K562 (cell line): ENCODE measurements at regions not wholly inside any gene's neighbourhood (a gene's known extent, or its start where the extent isn't known, plus 50 kb on each side); places are given as distances from the start of the nearest gene placed in this dataset.

ENCODE experiments used
- ATAC-seq: fragments of 200-7000 bp; cut with Tn5 transposase; 3 replicates; pipeline ENCODE4 v1.9.1; 2020; ENCODE audit warnings: moderate library complexity
- BruUV-seq: library from RNA; stranded (reverse); fragments of 400-500 nt; replicated peaks from 2 replicates; lab custom pipeline; 2021; lab: Mats Ljungman, UMichigan
- CTCF ChIA-PET: fragments of 300-600 bp; formaldehyde crosslinking; extraction: SDS; loops from one replicate; lab custom pipeline; 2021; ENCODE audit warnings: low intra/inter-chr PET ratio; lab: Yijun Ruan, JAX
- POLR2A ChIA-PET: fragments of 300-600, 350-650 bp; sonication (Branson Sonifier 250); formaldehyde crosslinking; extraction: SDS; loops from one replicate; lab custom pipeline; 2021; ENCODE audit warnings: antibody characterized with exemption, inconsistent platforms; lab: Yijun Ruan, JAX
- DNase-seq, 4 experiments: peaks; one replicate each; pipeline versions ENCODE4 v3.0.0 to v3.0.0-alpha.2; 2011 to 2018; ENCODE audit warnings: low spot score in 3 of 4, mixed read lengths in 3 of 4; ENCODE audit errors: extremely low read depth in 1 of 4
- FAIRE-seq: peaks from 2 replicates; lab custom pipeline; 2011; peaks lifted over from hg19 to GRCh38; lab: Jason Lieb, UNC
- H2AFZ ChIP-seq: 2 replicates; pipeline ENCODE4 v1.6.0; 2011; ENCODE audit warnings: low read depth, low read length, control low read depth, inconsistent platforms
- H3K27ac ChIP-seq: fragments of 200-600 bp; 3 replicates; pipeline ENCODE4 v1.8.0; 2011; ENCODE audit warnings: low read depth, mild to moderate bottlenecking, control low read depth, inconsistent platforms, low read length, moderate library complexity, mixed read lengths; ENCODE audit errors: extremely low read depth
- H3K27me3 ChIP-seq, 2 experiments: fragments of 300-600 bp in 1 of 2; 2 replicates in 1 of 2; 3 replicates in 1 of 2; pipeline versions ENCODE4 v1.6.0 to v1.8.0; 2011; ENCODE audit warnings: inconsistent platforms in 2 of 2, low read length in 2 of 2, mild to moderate bottlenecking in 1 of 2, mixed read lengths in 1 of 2, moderate library complexity in 1 of 2; ENCODE audit not compliant: control insufficient read depth in 2 of 2, insufficient read depth in 2 of 2
- H3K36me3 ChIP-seq: fragments of 300-600 bp; 3 replicates; pipeline ENCODE4 v1.8.0; 2011; ENCODE audit warnings: mild to moderate bottlenecking, low read length, inconsistent platforms; ENCODE audit not compliant: control insufficient read depth, insufficient read depth
- H3K4me1 ChIP-seq, 2 experiments: fragments of 200-600 bp in 1 of 2; replicated peaks in 1 of 2; 2 replicates in 1 of 2; 3 replicates in 1 of 2; pipeline versions ENCODE4 v1.5.1 to v1.8.0; 2011; ENCODE audit warnings: inconsistent platforms in 2 of 2, low read length in 2 of 2, mild to moderate bottlenecking in 1 of 2, mixed read lengths in 1 of 2, moderate library complexity in 1 of 2; ENCODE audit not compliant: control insufficient read depth in 2 of 2, insufficient read depth in 2 of 2
- H3K4me2 ChIP-seq: 2 replicates; pipeline ENCODE4 v1.6.1; 2011; ENCODE audit warnings: low read length, control low read depth, inconsistent platforms, mixed read lengths; ENCODE audit not compliant: insufficient read depth
- H3K4me3 ChIP-seq: fragments of 200-600 bp; sonication (generic), shearing (Covaris generic); 2 replicates; pipeline ENCODE4 v1.5.1; 2016; ENCODE audit warnings: control low read depth, inconsistent platforms
- H3K79me2 ChIP-seq: fragments of 200-600 bp; 3 replicates; pipeline ENCODE4 v1.8.0; 2011; ENCODE audit warnings: low read length, inconsistent platforms; ENCODE audit not compliant: control insufficient read depth, insufficient read depth
- H3K9ac ChIP-seq, 2 experiments: 2 replicates each; pipeline versions ENCODE4 v1.6.0 to v1.6.1; 2011; ENCODE audit warnings: low read depth in 2 of 2, low read length in 2 of 2, control low read depth in 1 of 2, inconsistent platforms in 1 of 2, mild to moderate bottlenecking in 1 of 2, mixed read lengths in 1 of 2; ENCODE audit not compliant: insufficient read depth in 1 of 2
- H3K9me1 ChIP-seq: one replicate; pipeline ENCODE4 v1.6.0; 2011; ENCODE audit warnings: inconsistent platforms, mild to moderate bottlenecking, low read length, moderate library complexity; ENCODE audit not compliant: control insufficient read depth, insufficient read depth
- H3K9me3 ChIP-seq: replicated peaks from 2 replicates; pipeline ENCODE4 v1.5.1; 2011; ENCODE audit warnings: low read depth, low read length, inconsistent platforms; ENCODE audit not compliant: control insufficient read depth, insufficient read depth
- H4K20me1 ChIP-seq: replicated peaks from 2 replicates; pipeline ENCODE4 v1.6.1; 2011; ENCODE audit warnings: low read length, inconsistent platforms, mixed read lengths; ENCODE audit not compliant: control insufficient read depth, insufficient read depth
- CHD2 ChIP-seq: IDR thresholded peaks from 2 replicates; pipeline ENCODE4 v1.6.1; 2011; ENCODE audit warnings: low read depth, low read length
- EZH2 ChIP-seq: IDR thresholded peaks from 2 replicates; pipeline ENCODE4 v1.6.1; 2012; ENCODE audit warnings: low read depth, mild to moderate bottlenecking, inconsistent platforms, low read length, borderline replicate concordance
- GTF2E2 ChIP-seq: fragments of 200-800 bp; sonication (Bioruptor generic); IDR thresholded peaks from 2 replicates; pipeline ENCODE4 v1.6.1; 2016; ENCODE audit warnings: missing genetic modification characterization, missing compliant biosample characterization
- HIVEP1 ChIP-seq: fragments of 250-450 bp; sonication (Bioruptor Pico); IDR thresholded peaks from 2 replicates; pipeline ENCODE4 v1.4.0; 2020; ENCODE audit warnings: mild to moderate bottlenecking
- KAT8 ChIP-seq: fragments of 450-650 bp; IDR thresholded peaks from 2 replicates; pipeline ENCODE4 v1.6.1; 2016; ENCODE audit warnings: low read depth, mild to moderate bottlenecking
- MBD2 ChIP-seq: sonication (generic); IDR thresholded peaks from 2 replicates; pipeline ENCODE4 v1.6.1; 2016; ENCODE audit warnings: low read depth, borderline replicate concordance
- MTA1 ChIP-seq: fragments of 450-650 bp; IDR thresholded peaks from 2 replicates; pipeline ENCODE4 v1.6.1; 2017; ENCODE audit warnings: borderline replicate concordance
- NEUROD1 ChIP-seq: fragments of 150-350 bp; IDR thresholded peaks from 2 replicates; pipeline ENCODE4 v1.6.1; 2014; ENCODE audit warnings: borderline replicate concordance, low read length, low read depth; ENCODE audit not compliant: partially characterized antibody
- PRMT5 ChIP-seq: sonication (generic); formaldehyde crosslinking; IDR thresholded peaks from 2 replicates; pipeline ENCODE4 v1.5.0; 2020; ENCODE audit warnings: missing genetic modification reagents
- RB1 ChIP-seq: fragments of 450-650 bp; IDR thresholded peaks from 2 replicates; pipeline ENCODE4 v1.6.1; 2017; ENCODE audit warnings: low read depth, mild to moderate bottlenecking
- RHOXF2B ChIP-seq: fragments of 250-450 bp; sonication (Bioruptor Pico); conservative IDR thresholded peaks from 2 replicates; pipeline ENCODE4 v1.5.1; 2021
- SMC3 ChIP-seq: conservative IDR thresholded peaks from 2 replicates; pipeline ENCODE4 v1.6.1; 2011; ENCODE audit warnings: low read depth, low read length, improper control_type of control experiment; ENCODE audit not compliant: insufficient read depth
- WGBS: fragments of 100-300 bp; shearing (Covaris generic); methylation state at CpG from one replicate; pipeline ENCODE4 v1.1.6; 2016; ENCODE audit warnings: low coverage, mixed read lengths; ENCODE audit not compliant: insufficient coverage; ENCODE audit errors: missing lambda C conversion rate; 5-methylcytosine and 5-hydroxymethylcytosine counted together
- in situ Hi-C: fragments of 300-500 bp; cut with MboI; formaldehyde crosslinking; loops from 4 replicates; pipeline ENCODE4 v1.15.0; 2018; ENCODE audit warnings: inconsistent platforms, mixed read lengths
- intact Hi-C: fragments of 100-400 bp; cut with micrococcal nuclease; formaldehyde crosslinking; loops from 2 replicates; pipeline ENCODE4 v1.14.2; 2022
- TF ChIP-seq, protein P1 (sequence below): sonication (generic); formaldehyde crosslinking; IDR thresholded peaks from 2 replicates; pipeline ENCODE4 v1.8.0; 2023; ENCODE audit warnings: mild to moderate bottlenecking, missing genetic modification reagents
- TF ChIP-seq, protein P2 (sequence below): fragments of 250-450 bp; sonication (Bioruptor Pico); IDR thresholded peaks from 2 replicates; pipeline ENCODE4 v1.4.0; 2020; ENCODE audit warnings: mild to moderate bottlenecking, moderate library complexity
- TF ChIP-seq, protein P3 (sequence below): fragments of 250-450 bp; sonication (Bioruptor Pico); IDR thresholded peaks from 2 replicates; pipeline ENCODE4 v1.8.0; 2022; ENCODE audit warnings: moderate library complexity, mild to moderate bottlenecking, inconsistent platforms
- TF ChIP-seq, protein P4 (sequence below): fragments of 250-450 bp; sonication (Bioruptor Pico); IDR thresholded peaks from 2 replicates; pipeline ENCODE4 v1.8.0; 2021; ENCODE audit warnings: mild to moderate bottlenecking, moderate library complexity

DNA sequence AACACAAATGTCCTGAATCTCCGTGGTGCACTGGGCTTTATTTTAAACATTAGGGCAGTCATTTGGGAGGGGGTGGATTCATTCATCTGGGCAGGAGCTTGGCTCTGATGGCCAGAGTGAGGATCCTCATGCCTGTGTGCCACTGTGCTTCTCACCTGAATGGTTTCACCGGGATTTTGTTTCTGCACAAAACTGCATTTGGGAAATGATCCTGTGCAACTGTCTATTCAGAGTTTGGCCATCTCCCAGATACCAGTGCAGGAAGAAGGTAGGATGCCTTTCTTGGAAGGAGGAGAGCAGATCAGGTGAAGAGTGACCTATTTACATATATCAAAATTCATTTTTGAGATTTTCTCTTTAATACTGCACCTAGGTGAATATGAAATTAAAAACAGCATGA, 514.4 kb upstream of the SEMA6A start (continued):
- TF ChIP-seq SMC3 = no peak
- no peak for TF ChIP-seq MTA1
- TF ChIP-seq, protein P1, sequence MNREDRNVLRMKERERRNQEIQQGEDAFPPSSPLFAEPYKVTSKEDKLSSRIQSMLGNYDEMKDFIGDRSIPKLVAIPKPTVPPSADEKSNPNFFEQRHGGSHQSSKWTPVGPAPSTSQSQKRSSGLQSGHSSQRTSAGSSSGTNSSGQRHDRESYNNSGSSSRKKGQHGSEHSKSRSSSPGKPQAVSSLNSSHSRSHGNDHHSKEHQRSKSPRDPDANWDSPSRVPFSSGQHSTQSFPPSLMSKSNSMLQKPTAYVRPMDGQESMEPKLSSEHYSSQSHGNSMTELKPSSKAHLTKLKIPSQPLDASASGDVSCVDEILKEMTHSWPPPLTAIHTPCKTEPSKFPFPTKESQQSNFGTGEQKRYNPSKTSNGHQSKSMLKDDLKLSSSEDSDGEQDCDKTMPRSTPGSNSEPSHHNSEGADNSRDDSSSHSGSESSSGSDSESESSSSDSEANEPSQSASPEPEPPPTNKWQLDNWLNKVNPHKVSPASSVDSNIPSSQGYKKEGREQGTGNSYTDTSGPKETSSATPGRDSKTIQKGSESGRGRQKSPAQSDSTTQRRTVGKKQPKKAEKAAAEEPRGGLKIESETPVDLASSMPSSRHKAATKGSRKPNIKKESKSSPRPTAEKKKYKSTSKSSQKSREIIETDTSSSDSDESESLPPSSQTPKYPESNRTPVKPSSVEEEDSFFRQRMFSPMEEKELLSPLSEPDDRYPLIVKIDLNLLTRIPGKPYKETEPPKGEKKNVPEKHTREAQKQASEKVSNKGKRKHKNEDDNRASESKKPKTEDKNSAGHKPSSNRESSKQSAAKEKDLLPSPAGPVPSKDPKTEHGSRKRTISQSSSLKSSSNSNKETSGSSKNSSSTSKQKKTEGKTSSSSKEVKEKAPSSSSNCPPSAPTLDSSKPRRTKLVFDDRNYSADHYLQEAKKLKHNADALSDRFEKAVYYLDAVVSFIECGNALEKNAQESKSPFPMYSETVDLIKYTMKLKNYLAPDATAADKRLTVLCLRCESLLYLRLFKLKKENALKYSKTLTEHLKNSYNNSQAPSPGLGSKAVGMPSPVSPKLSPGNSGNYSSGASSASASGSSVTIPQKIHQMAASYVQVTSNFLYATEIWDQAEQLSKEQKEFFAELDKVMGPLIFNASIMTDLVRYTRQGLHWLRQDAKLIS (CRISPR knock-in tag) = no peak
- no peak for TF ChIP-seq RB1
- no peak for TF ChIP-seq RHOXF2B (CRISPR knock-in tag)
- TF ChIP-seq NEUROD1 = no peak

DNA sequence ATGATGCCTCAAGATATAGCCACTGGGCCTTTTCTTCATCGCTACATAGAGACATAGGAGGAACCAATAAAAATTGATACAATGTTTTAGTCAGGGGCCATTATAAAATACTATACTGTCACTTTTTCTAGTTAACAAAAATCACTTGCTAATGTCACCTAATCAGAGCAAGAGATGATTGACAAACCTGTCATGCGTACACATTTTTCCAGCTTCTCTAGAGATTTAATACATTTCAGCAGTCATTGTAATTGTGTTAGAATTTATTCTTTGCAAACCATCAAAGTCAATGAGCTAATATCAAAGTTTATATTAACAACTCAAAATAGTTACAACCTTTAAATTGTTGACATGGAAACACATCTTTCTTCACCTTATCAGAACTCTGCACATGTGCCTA, 513.6 kb upstream of the SEMA6A start:
- Histone ChIP-seq H3K36me3 (no peaks in the 10 kb centered on the region), H3K4me2 (no peak overlapping the region), H3K4me1 (no peaks in the 10 kb centered on the region), H3K27me3 (no peaks in the 10 kb centered on the region), H2AFZ (no peak overlapping the region), H3K9me3 (no peaks in the 10 kb centered on the region), H3K4me3 (no peak overlapping the region), H3K9ac (no peak overlapping the region), H3K9me1 (no peaks in the 10 kb centered on the region), H4K20me1 (no peaks in the 10 kb centered on the region), H3K27ac (no peak overlapping the region), H3K79me2 (no peaks in the 10 kb centered on the region)
- BruUV-seq = no TSS peak
- ChIA-PET POLR2A (no interaction called here), CTCF (no interaction called here)
- ATAC-seq = no peak
- DNase-seq = no peak
- intact Hi-C loops = no loop called here
- in situ Hi-C loops = no loop called here
- 4% methylated on average over 2 of the region's 2 CpGs for WGBS
- no peak for FAIRE-seq
- TF ChIP-seq, protein P2, sequence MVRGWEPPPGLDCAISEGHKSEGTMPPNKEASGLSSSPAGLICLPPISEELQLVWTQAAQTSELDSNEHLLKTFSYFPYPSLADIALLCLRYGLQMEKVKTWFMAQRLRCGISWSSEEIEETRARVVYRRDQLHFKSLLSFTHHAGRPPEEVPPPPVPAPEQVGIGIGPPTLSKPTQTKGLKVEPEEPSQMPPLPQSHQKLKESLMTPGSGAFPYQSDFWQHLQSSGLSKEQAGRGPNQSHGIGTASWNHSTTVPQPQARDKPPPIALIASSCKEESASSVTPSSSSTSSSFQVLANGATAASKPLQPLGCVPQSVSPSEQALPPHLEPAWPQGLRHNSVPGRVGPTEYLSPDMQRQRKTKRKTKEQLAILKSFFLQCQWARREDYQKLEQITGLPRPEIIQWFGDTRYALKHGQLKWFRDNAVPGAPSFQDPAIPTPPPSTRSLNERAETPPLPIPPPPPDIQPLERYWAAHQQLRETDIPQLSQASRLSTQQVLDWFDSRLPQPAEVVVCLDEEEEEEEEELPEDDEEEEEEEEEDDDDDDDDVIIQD = no peak
- TF ChIP-seq KAT8 (no peak), CHD2 (no peak), EZH2 (no peak), GTF2E2 (tag) (no peak), HIVEP1 (CRISPR knock-in tag) (no peak), MBD2 (no peak), PRMT5 (no peak)
- TF ChIP-seq, protein P3, sequence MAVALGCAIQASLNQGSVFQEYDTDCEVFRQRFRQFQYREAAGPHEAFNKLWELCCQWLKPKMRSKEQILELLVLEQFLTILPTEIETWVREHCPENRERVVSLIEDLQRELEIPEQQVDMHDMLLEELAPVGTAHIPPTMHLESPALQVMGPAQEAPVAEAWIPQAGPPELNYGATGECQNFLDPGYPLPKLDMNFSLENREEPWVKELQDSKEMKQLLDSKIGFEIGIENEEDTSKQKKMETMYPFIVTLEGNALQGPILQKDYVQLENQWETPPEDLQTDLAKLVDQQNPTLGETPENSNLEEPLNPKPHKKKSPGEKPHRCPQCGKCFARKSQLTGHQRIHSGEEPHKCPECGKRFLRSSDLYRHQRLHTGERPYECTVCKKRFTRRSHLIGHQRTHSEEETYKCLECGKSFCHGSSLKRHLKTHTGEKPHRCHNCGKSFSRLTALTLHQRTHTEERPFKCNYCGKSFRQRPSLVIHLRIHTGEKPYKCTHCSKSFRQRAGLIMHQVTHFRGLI (CRISPR knock-in tag) = no peak
- TF ChIP-seq, protein P4, sequence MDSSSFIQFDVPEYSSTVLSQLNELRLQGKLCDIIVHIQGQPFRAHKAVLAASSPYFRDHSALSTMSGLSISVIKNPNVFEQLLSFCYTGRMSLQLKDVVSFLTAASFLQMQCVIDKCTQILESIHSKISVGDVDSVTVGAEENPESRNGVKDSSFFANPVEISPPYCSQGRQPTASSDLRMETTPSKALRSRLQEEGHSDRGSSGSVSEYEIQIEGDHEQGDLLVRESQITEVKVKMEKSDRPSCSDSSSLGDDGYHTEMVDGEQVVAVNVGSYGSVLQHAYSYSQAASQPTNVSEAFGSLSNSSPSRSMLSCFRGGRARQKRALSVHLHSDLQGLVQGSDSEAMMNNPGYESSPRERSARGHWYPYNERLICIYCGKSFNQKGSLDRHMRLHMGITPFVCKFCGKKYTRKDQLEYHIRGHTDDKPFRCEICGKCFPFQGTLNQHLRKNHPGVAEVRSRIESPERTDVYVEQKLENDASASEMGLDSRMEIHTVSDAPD (CRISPR knock-in tag) = no peak
